ENCODE measurements at regions not wholly inside any gene's neighbourhood (a gene's known extent, or its start where the extent isn't known, plus 50 kb on each side); places are given as distances from the start of the nearest gene placed in this dataset.

GRCh38 chr11:33941637-33942160, 49.8 kb upstream of the LMO2 start (continued):
- TF ChIP-seq CHD7 (IDR thresholded peaks at IDR 0.05; ENCODE audit: low read depth, low read length) (no peak), TEAD1 (CRISPR knock-in tag; IDR thresholded peaks at IDR 0.05) (peak; percentile 25 to 86; a peak in 2 of 4 replicates), MCM5 (IDR thresholded peaks at IDR 0.05; ENCODE audit: low read depth) (no peak), CEBPZ (IDR thresholded peaks at IDR 0.05; ENCODE audit: borderline replicate concordance, low read depth, low read length) (no peak), HMG20A (CRISPR knock-in tag; conservative IDR thresholded peaks at IDR 0.05) (no peak), XRCC4 (IDR thresholded peaks at IDR 0.05; ENCODE audit: extremely low read depth, insufficient read depth, insufficient read length) (no peak), TFAP4 (CRISPR knock-in tag; IDR thresholded peaks at IDR 0.05; ENCODE audit: borderline replicate concordance) (0 out of 2 replicates have a peak, but pooled peaks have one; percentile 28), NBN (IDR thresholded peaks at IDR 0.05; ENCODE audit: low read depth) (no peak), HINFP (tag; conservative IDR thresholded peaks at IDR 0.05; ENCODE audit: low read depth) (peak; percentile 80)

Measured in K562 (cell line).